HepG2 (cell line): ENCODE measurements at regions not wholly inside any gene's neighbourhood (a gene's known extent, or its start where the extent isn't known, plus 50 kb on each side); places are given as distances from the start of the nearest gene placed in this dataset.

Experiments used
- ATAC-seq: fragments of 200-7000 bp; cut with Tn5 transposase; 3 replicates; pipeline ENCODE4 v1.9.1; 2020; ENCODE audit warnings: mild to moderate bottlenecking, moderate library complexity
- BruUV-seq: library from RNA; stranded (reverse); fragments of 400-500 nt; replicated peaks from 2 replicates; lab custom pipeline; 2021; lab: Mats Ljungman, UMichigan
- CTCF ChIA-PET: fragments of 300-600 bp; formaldehyde crosslinking; extraction: SDS; loops from one replicate; lab custom pipeline; 2021; ENCODE audit warnings: low total read pairs, inconsistent platforms, low intra/inter-chr PET ratio; lab: Yijun Ruan, JAX
- POLR2A ChIA-PET: fragments of 350-600 bp; sonication (Branson Sonifier 250); formaldehyde crosslinking; loops from one replicate; lab custom pipeline; 2020; ENCODE audit warnings: antibody characterized with exemption, inconsistent platforms; lab: Yijun Ruan, JAX
- DNase-seq: peaks from one replicate; pipeline ENCODE4 v3.0.0-alpha.2; 2015; ENCODE audit warnings: low spot score
- FAIRE-seq: peaks from 3 replicates; lab custom pipeline; 2011; peaks lifted over from hg19 to GRCh38; lab: Jason Lieb, UNC
- H2AFZ ChIP-seq: one replicate; pipeline ENCODE4 v1.6.1; 2011; ENCODE audit warnings: low read length, inconsistent platforms
- H3K27ac ChIP-seq: fragments of 300-600 bp; 3 replicates; pipeline ENCODE4 v1.8.0; 2011; ENCODE audit warnings: mixed run types, mild to moderate bottlenecking, mixed read lengths, low read length, inconsistent platforms; ENCODE audit not compliant: insufficient read depth; ENCODE audit errors: extremely low read length
- H3K27me3 ChIP-seq, 2 experiments: fragments of 200-600 bp in 1 of 2; 2 replicates in 1 of 2; 3 replicates in 1 of 2; pipeline versions ENCODE4 v1.6.0 to v1.8.0; 2011; ENCODE audit warnings: low read length in 2 of 2, mild to moderate bottlenecking in 2 of 2, moderate library complexity in 2 of 2, inconsistent platforms in 1 of 2; ENCODE audit not compliant: insufficient read depth in 2 of 2, control insufficient read depth in 1 of 2
- H3K36me3 ChIP-seq, 2 experiments: fragments of 200-600 bp in 1 of 2; replicated peaks in 1 of 2; 2 replicates in 1 of 2; 3 replicates in 1 of 2; pipeline versions ENCODE4 v1.5.1 to v1.8.0; 2011; ENCODE audit warnings: low read length in 2 of 2, inconsistent platforms in 1 of 2; ENCODE audit not compliant: insufficient read depth in 2 of 2, control insufficient read depth in 1 of 2
- H3K4me1 ChIP-seq: 2 replicates; pipeline ENCODE4 v1.5.1; 2012; ENCODE audit warnings: low read length, inconsistent platforms; ENCODE audit not compliant: insufficient read depth
- H3K4me2 ChIP-seq: 2 replicates; pipeline ENCODE4 v1.6.0; 2011; ENCODE audit warnings: low read depth, low read length, inconsistent platforms
- H3K4me3 ChIP-seq, 3 experiments: fragments of 200-600 bp in 1 of 3; sonication (generic), shearing (Covaris generic) in 1 of 3; replicated peaks in 1 of 3; 2 replicates each; pipeline ENCODE4 v1.5.1; 2011 to 2016; ENCODE audit warnings: low read length in 3 of 3, inconsistent platforms in 2 of 3, low read depth in 2 of 3, mild to moderate bottlenecking in 2 of 3, control low read depth in 1 of 3, mixed read lengths in 1 of 3; ENCODE audit not compliant: insufficient read depth in 1 of 3
- H3K79me2 ChIP-seq: one replicate; pipeline ENCODE4 v1.6.1; 2011; ENCODE audit warnings: low read length, inconsistent platforms; ENCODE audit not compliant: insufficient read depth
- H3K9ac ChIP-seq: 2 replicates; pipeline ENCODE4 v1.6.0; 2011; ENCODE audit warnings: mild to moderate bottlenecking, low read depth, low read length, inconsistent platforms; ENCODE audit not compliant: insufficient read depth
- H3K9me3 ChIP-seq: 2 replicates; pipeline ENCODE4 v1.5.1; 2012; ENCODE audit warnings: mild to moderate bottlenecking, low read length
- H4K20me1 ChIP-seq: 2 replicates; pipeline ENCODE4 v1.6.0; 2011; ENCODE audit warnings: inconsistent platforms, mild to moderate bottlenecking, low read length, moderate library complexity; ENCODE audit not compliant: insufficient read depth
- FLYWCH1 ChIP-seq: sonication (generic); formaldehyde crosslinking; IDR thresholded peaks from 2 replicates; pipeline ENCODE4 v1.8.1; 2023; ENCODE audit warnings: mild to moderate bottlenecking, missing genetic modification reagents
- FOSL2 ChIP-seq: sonication (generic); formaldehyde crosslinking; IDR thresholded peaks from 2 replicates; pipeline ENCODE4 v1.4.0; 2020; ENCODE audit warnings: missing genetic modification reagents
- GABPA ChIP-seq, 2 experiments: IDR thresholded peaks; 2 replicates each; pipeline ENCODE4 v1.6.1; 2011 to 2016; ENCODE audit warnings: low read depth in 2 of 2, low read length in 1 of 2, missing biosample characterization in 1 of 2, missing genetic modification characterization in 1 of 2
- KDM3A ChIP-seq: IDR thresholded peaks from 2 replicates; pipeline ENCODE4 v1.6.1; 2018; ENCODE audit warnings: low read depth, missing compliant biosample characterization
- KDM6A ChIP-seq: IDR thresholded peaks from 2 replicates; pipeline ENCODE4 v1.6.1; 2016; ENCODE audit warnings: low read depth
- MXD3 ChIP-seq: IDR thresholded peaks from 2 replicates; pipeline ENCODE4 v1.6.1; 2016; ENCODE audit warnings: mild to moderate bottlenecking, missing biosample characterization, missing genetic modification reagents
- POLR2G ChIP-seq: fragments of 200-400 bp; formaldehyde crosslinking; IDR thresholded peaks from 2 replicates; pipeline ENCODE4 v1.6.1; 2018; ENCODE audit warnings: mild to moderate bottlenecking, low read depth, low read length, moderate library complexity
- SMYD3 ChIP-seq: sonication (generic); formaldehyde crosslinking; IDR thresholded peaks from 2 replicates; pipeline ENCODE4 v1.8.1; 2023; ENCODE audit warnings: mild to moderate bottlenecking, missing genetic modification reagents
- ZFY ChIP-seq: sonication (generic); formaldehyde crosslinking; IDR thresholded peaks from 2 replicates; pipeline ENCODE4 v1.4.0; 2020; ENCODE audit warnings: missing genetic modification reagents
- ZHX1 ChIP-seq: sonication (generic); formaldehyde crosslinking; IDR thresholded peaks from 2 replicates; pipeline ENCODE4 v1.8.1; 2022; ENCODE audit warnings: low read depth, mild to moderate bottlenecking, missing genetic modification reagents
- ZHX2 ChIP-seq, 2 experiments: sonication (generic) in 1 of 2; formaldehyde crosslinking in 1 of 2; IDR thresholded peaks; 2 replicates each; pipeline versions ENCODE4 v1.6.1 to v1.9.0; 2014 to 2022; ENCODE audit warnings: antibody characterized with exemption in 1 of 2, borderline replicate concordance in 1 of 2, inconsistent platforms in 1 of 2, low read depth in 1 of 2, missing genetic modification reagents in 1 of 2
- ZNF547 ChIP-seq: sonication (generic); formaldehyde crosslinking; IDR thresholded peaks from 2 replicates; pipeline ENCODE4 v1.5.1; 2020; ENCODE audit warnings: mild to moderate bottlenecking, missing genetic modification reagents
- WGBS: methylation state at CpG from one replicate; pipeline ENCODE4 v1.1.6; 2017; ENCODE audit warnings: low lambda C conversion rate; 5-methylcytosine and 5-hydroxymethylcytosine counted together
- in situ Hi-C: cut with HindIII; loops from 2 replicates; pipeline ENCODE4 v1.10.0; 2017; ENCODE audit warnings: low pct_unique_long_range_greater_than_20kb; ENCODE audit not compliant: extremely low pct_ligation_motif_present
- intact Hi-C: fragments of 100-400 bp; cut with micrococcal nuclease; formaldehyde crosslinking; loops from one replicate; pipeline ENCODE4 v1.10.0; 2022; ENCODE audit not compliant: unreplicated experiment

- TF ChIP-seq ZHX2 (IDR thresholded peaks at IDR 0.05; ENCODE audit: low read depth) (no peak), ZHX2 (CRISPR knock-in tag; IDR thresholded peaks at IDR 0.05; ENCODE audit: borderline replicate concordance) (no peak), GABPA (IDR thresholded peaks at IDR 0.05; ENCODE audit: low read depth, low read length) (no peak), GABPA (CRISPR knock-in tag; IDR thresholded peaks at IDR 0.05; ENCODE audit: low read depth) (no peak), MXD3 (no peak), KDM6A (CRISPR knock-in tag) (no peak), POLR2G (no peak), ZNF547 (CRISPR knock-in tag) (no peak)
Observed at GRCh38 chr21:26366781-26367180, 196.2 kb upstream of the APP start (continued).

- no TSS peak for BruUV-seq
- DNase-seq (no peak), ATAC-seq (no peak), FAIRE-seq (no peak)
- ChIA-PET CTCF (no interaction called here), POLR2A (no interaction called here)
- Histone ChIP-seq H3K4me3 (no peak overlapping the region), H3K9me3 (peaks cover 47% of the 10 kb centered on the region), H4K20me1 (no peaks in the 10 kb centered on the region), H3K9ac (no peak overlapping the region), H3K4me1 (no peaks in the 10 kb centered on the region), H3K27me3 (no peaks in the 10 kb centered on the region), H3K79me2 (no peaks in the 10 kb centered on the region), H3K4me2 (no peak overlapping the region)
- intact Hi-C loops (no loop called here), in situ Hi-C loops (no loop called here)
- WGBS = 3% methylated on average over 3 of the region's 3 CpGs
- TF ChIP-seq ZHX1 (CRISPR knock-in tag) (no peak), FLYWCH1 (CRISPR knock-in tag) (no peak), KDM3A (CRISPR knock-in tag) (no peak), FOSL2 (CRISPR knock-in tag) (no peak), SMYD3 (CRISPR knock-in tag) (no peak), ZFY (no peak)
- TF ChIP-seq, all 625 proteins: peak for 0
- H3K36me3 ChIP-seq = no peaks in the 10 kb centered on the region
- no peak overlapping the region for H2AFZ ChIP-seq
- H3K27ac ChIP-seq = no peak overlapping the region
Observed at GRCh38 chr21:26365849-26366248, 195.3 kb upstream of the APP start.
